ENCODE measurements at regions not wholly inside any gene's neighbourhood (a gene's known extent, or its start where the extent isn't known, plus 50 kb on each side); places are given as distances from the start of the nearest gene placed in this dataset.

DNA sequence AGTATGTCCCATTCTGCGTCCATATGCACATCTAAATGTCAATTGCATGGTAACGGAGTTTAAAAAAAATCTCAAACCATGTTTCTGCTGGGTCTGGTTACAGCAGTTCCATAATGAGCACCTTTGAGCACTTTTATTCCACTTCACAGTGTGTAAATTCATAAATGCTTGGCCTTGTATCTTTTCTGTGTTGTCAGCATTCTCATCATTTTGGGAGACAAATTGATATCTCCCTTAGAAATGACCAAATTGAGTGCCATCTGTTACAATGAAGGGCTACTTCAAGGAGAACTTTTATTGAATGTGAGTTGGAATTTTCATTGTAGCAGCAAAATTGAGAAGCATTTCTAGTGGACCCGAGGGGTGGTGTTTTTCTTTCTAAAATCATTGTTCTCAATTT, 432.9 kb upstream of the PCDH9 start:
- DNase-seq (ENCODE audit: insufficient read length, low spot score), result no peak
- no peak for FAIRE-seq
- TF ChIP-seq PAX5 (IDR thresholded peaks at IDR 0.05; ENCODE audit: insufficient read depth, low read length, severe bottlenecking), result no peak
- TF ChIP-seq POLR2A (IDR thresholded peaks at IDR 0.05; ENCODE audit: low read depth, low read length), result no peak
- no peak for TF ChIP-seq SPI1 (IDR thresholded peaks at IDR 0.05; ENCODE audit: low read depth, low read length)
- no peak for TF ChIP-seq POLR2AphosphoS5 (IDR thresholded peaks at IDR 0.05; ENCODE audit: low read depth, low read length)
- no peak for TF ChIP-seq TAF1 (IDR thresholded peaks at IDR 0.05; ENCODE audit: low read depth, low read length)
- TF ChIP-seq POU2F2 (IDR thresholded peaks at IDR 0.05; ENCODE audit: low read depth, low read length), result no peak

DNA sequence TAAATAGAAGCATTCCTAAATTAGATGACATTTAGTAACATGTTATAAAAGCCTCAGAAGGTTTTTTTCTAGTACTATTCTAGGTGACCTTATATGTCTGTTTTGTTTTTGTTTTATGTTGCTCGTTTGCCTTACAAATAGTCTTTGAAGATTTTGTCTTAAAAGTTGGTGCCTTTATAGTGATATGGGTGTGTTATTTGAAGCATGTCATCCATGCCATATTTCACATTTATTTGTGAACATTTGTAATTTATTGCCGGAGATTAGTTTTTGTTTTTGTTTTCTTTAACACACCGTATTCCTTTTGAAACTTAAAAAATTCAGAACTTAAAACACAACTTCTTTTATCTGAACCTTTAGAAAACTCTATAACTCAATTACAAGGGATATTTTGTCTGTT, 422.8 kb upstream of the PCDH9 start:
- DNase-seq (ENCODE audit: insufficient read length, low spot score) (no peak), FAIRE-seq (no peak)
- TF ChIP-seq SPI1 (IDR thresholded peaks at IDR 0.05; ENCODE audit: low read depth, low read length), result no peak
- TF ChIP-seq POLR2AphosphoS5 (IDR thresholded peaks at IDR 0.05; ENCODE audit: low read depth, low read length), result no peak
- no peak for TF ChIP-seq PAX5 (IDR thresholded peaks at IDR 0.05; ENCODE audit: insufficient read depth, low read length, severe bottlenecking)

DNA sequence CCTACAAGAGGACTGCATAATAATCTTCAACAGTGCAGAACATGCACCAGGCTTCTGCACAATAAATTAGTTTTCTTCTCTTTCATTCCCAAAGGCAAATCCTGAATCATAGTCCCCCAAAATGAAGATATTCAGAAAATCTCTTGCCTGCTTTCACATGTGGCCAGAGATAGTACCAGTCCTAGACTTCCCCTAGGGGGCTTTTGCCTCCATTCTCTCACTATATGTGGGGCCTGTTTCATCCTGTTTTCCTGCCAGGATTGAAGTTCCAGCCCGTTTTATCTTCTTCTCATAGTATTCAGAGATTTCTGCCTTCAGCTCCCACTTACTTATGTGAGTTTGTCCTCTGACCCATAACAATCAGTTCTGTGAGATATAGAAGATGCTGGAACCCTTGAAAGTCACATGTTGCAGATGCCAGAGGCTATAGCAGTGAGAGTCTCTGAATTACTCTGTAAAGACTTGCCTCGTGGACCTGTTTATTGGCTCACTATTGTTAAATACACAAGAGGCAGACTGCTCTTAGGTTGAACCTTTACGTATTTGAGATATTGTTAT, 421.9 kb upstream of the PCDH9 start:
- no peak for DNase-seq (ENCODE audit: insufficient read length, low spot score)
- FAIRE-seq, result no peak
- TF ChIP-seq PAX5 (IDR thresholded peaks at IDR 0.05; ENCODE audit: insufficient read depth, low read length, severe bottlenecking) (no peak), POLR2AphosphoS5 (IDR thresholded peaks at IDR 0.05; ENCODE audit: low read depth, low read length) (no peak), POLR2A (IDR thresholded peaks at IDR 0.05; ENCODE audit: low read depth, low read length) (no peak), SPI1 (IDR thresholded peaks at IDR 0.05; ENCODE audit: low read depth, low read length) (no peak), TAF1 (IDR thresholded peaks at IDR 0.05; ENCODE audit: low read depth, low read length) (no peak), POU2F2 (IDR thresholded peaks at IDR 0.05; ENCODE audit: low read depth, low read length) (no peak)

DNA sequence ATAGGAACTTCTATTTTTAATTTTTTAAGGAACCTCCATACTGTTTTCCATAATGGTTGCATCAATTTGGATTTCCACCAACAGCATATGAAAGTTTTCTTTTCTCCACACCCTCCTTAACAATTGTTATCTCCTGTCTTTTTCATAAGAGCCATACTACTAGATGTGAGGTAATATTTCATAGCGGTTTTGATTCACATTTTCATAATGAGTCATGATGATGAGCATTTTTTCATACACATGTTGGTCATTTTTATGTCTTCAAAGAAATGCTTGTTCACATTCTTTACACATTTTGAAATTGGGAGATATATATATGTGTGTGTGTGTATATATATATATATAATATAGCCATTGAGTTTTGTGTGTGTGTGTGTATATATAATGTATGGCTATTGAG, 420.3 kb upstream of the PCDH9 start:
- DNase-seq (ENCODE audit: insufficient read length, low spot score) (no peak), FAIRE-seq (no peak)
- TF ChIP-seq TAF1 (IDR thresholded peaks at IDR 0.05; ENCODE audit: low read depth, low read length) (no peak), POLR2A (IDR thresholded peaks at IDR 0.05; ENCODE audit: low read depth, low read length) (no peak), PAX5 (IDR thresholded peaks at IDR 0.05; ENCODE audit: insufficient read depth, low read length, severe bottlenecking) (no peak), POU2F2 (IDR thresholded peaks at IDR 0.05; ENCODE audit: low read depth, low read length) (no peak), SPI1 (IDR thresholded peaks at IDR 0.05; ENCODE audit: low read depth, low read length) (no peak), POLR2AphosphoS5 (IDR thresholded peaks at IDR 0.05; ENCODE audit: low read depth, low read length) (no peak)

DNA sequence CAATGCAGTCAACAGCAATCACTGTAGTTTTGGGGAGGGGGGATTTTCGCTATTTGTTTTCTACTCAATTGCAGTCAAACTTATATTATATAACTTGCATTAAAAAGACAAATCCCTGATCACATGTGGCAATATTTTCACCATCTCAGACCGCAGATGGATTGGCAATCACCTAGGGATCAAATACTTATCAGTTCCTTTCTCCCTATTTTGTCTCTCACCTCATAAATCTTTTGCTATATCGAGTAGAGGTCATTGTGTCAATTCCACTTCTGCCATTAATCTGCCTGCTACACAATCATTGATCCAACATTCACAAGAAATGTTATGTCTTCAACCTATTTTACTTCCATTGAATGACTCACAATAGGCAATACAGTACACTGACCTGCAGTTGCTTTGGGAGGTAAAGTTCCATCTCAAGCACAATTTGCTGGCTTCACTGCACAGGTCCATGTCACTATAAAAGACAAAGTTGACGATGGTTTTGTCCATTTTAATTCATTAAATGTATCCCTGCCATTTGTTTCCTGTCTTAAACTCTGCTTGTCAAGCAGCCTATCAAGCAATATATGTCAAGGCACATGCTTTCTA, 415.8 kb upstream of the PCDH9 start:
- TF ChIP-seq POU2F2 (IDR thresholded peaks at IDR 0.05; ENCODE audit: low read depth, low read length) (no peak), TAF1 (IDR thresholded peaks at IDR 0.05; ENCODE audit: low read depth, low read length) (no peak), POLR2AphosphoS5 (IDR thresholded peaks at IDR 0.05; ENCODE audit: low read depth, low read length) (no peak), PAX5 (IDR thresholded peaks at IDR 0.05; ENCODE audit: insufficient read depth, low read length, severe bottlenecking) (no peak), POLR2A (IDR thresholded peaks at IDR 0.05; ENCODE audit: low read depth, low read length) (no peak), SPI1 (IDR thresholded peaks at IDR 0.05; ENCODE audit: low read depth, low read length) (no peak)
- DNase-seq (ENCODE audit: insufficient read length, low spot score), result no peak
- FAIRE-seq, result no peak

DNA sequence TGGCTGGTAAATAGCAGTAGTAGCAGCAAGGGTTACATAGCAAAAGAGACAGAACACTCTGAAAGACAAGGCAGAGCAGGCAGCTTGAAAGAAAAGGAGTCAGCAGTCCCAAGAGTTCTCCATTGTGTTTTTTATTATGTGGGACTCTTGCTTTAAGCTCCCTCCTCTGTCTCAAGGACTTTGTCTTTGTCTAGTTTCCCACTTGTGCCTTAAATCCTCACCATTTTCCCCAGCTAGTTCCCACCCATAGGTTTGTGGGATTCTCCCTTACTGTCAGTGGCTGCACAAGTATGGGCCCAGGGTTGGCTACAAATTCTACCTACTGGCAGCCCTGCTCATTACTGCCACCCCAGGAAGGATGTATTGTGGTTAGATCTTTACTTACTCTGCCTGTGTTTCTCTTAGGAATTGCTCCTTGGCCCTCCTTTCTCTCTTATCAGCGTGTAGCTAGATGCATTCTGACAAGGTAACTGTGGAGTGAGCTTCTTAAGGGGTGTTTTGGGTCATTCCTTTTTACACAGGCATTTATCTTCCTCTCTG, 413.4 kb upstream of the PCDH9 start:
- FAIRE-seq, result no peak
- TF ChIP-seq POLR2A (IDR thresholded peaks at IDR 0.05; ENCODE audit: low read depth, low read length), result no peak
- no peak for DNase-seq (ENCODE audit: insufficient read length, low spot score)

DNA sequence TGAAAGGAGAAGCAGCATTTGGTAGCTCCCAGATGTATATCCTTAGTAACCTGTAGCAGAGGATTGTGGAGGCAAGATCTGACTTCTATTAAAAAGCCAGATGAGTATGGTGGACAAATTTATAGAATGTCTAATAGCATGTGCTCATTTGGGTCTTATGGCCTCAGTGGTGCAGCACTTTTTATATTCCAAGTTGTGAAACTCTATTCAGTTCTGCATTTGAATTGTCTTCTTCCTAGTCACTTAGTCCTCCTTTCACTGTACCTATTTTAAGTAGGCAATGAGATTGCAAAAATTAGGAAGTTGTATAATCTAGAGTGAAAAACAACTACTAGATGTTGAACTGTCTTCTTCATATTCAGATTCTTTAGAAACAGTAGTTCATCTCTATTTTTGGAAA, 412.5 kb upstream of the PCDH9 start:
- no peak for TF ChIP-seq POU2F2 (IDR thresholded peaks at IDR 0.05; ENCODE audit: low read depth, low read length)
- TF ChIP-seq PAX5 (IDR thresholded peaks at IDR 0.05; ENCODE audit: insufficient read depth, low read length, severe bottlenecking), result no peak
- no peak for TF ChIP-seq TAF1 (IDR thresholded peaks at IDR 0.05; ENCODE audit: low read depth, low read length)
- TF ChIP-seq SPI1 (IDR thresholded peaks at IDR 0.05; ENCODE audit: low read depth, low read length), result no peak
- no peak for TF ChIP-seq POLR2A (IDR thresholded peaks at IDR 0.05; ENCODE audit: low read depth, low read length)
- TF ChIP-seq POLR2AphosphoS5 (IDR thresholded peaks at IDR 0.05; ENCODE audit: low read depth, low read length), result no peak
- DNase-seq (ENCODE audit: insufficient read length, low spot score) (no peak), FAIRE-seq (no peak)

DNA sequence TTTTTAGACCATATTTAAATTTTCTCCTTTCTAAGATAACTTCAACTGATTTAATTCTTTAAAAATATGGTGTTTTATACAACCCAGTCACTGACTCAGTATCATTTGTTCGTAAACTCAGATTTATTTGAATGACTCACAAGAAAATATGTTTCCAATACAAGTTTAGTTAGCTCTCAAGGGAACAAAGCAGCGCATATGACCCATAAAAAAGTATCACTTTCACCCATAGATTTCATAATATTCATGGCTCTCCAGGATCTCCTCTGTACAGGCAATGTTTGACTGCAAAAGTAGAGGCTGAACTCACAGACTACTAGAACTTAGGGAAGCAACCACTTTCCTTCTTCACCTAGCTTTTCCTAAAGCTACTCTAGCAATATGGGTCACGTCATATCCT, 405.6 kb upstream of the PCDH9 start:
- TF ChIP-seq POLR2A (IDR thresholded peaks at IDR 0.05; ENCODE audit: low read depth, low read length), result no peak
- TF ChIP-seq TAF1 (IDR thresholded peaks at IDR 0.05; ENCODE audit: low read depth, low read length), result no peak
- no peak for TF ChIP-seq POLR2AphosphoS5 (IDR thresholded peaks at IDR 0.05; ENCODE audit: low read depth, low read length)
- TF ChIP-seq SPI1 (IDR thresholded peaks at IDR 0.05; ENCODE audit: low read depth, low read length), result no peak
- TF ChIP-seq PAX5 (IDR thresholded peaks at IDR 0.05; ENCODE audit: insufficient read depth, low read length, severe bottlenecking), result no peak
- no peak for TF ChIP-seq POU2F2 (IDR thresholded peaks at IDR 0.05; ENCODE audit: low read depth, low read length)
- no peak for FAIRE-seq
- no peak for DNase-seq (ENCODE audit: insufficient read length, low spot score)

DNA sequence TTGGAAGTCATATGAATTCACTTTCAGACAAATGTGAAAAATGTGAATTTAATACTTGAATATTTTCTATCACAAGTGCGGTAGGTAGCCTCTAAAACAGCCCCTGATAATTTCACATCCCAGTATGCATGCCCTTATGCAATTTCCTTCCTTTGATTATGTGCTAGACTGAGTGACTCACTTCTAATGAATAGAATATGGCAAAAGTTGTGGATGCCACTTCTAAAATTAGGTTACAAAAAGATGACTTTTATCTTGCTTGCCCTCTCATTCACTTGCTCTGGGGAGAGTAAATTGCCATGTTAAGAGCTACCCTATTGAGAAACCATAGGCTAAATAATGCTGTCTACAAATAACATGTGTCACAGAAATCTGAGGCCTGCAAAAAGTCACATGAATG, 402.5 kb upstream of the PCDH9 start:
- no peak for TF ChIP-seq TAF1 (IDR thresholded peaks at IDR 0.05; ENCODE audit: low read depth, low read length)
- no peak for TF ChIP-seq POLR2A (IDR thresholded peaks at IDR 0.05; ENCODE audit: low read depth, low read length)
- no peak for TF ChIP-seq POLR2AphosphoS5 (IDR thresholded peaks at IDR 0.05; ENCODE audit: low read depth, low read length)
- no peak for TF ChIP-seq PAX5 (IDR thresholded peaks at IDR 0.05; ENCODE audit: insufficient read depth, low read length, severe bottlenecking)
- no peak for TF ChIP-seq SPI1 (IDR thresholded peaks at IDR 0.05; ENCODE audit: low read depth, low read length)
- no peak for TF ChIP-seq POU2F2 (IDR thresholded peaks at IDR 0.05; ENCODE audit: low read depth, low read length)
- DNase-seq (ENCODE audit: insufficient read length, low spot score) (no peak), FAIRE-seq (no peak)

DNA sequence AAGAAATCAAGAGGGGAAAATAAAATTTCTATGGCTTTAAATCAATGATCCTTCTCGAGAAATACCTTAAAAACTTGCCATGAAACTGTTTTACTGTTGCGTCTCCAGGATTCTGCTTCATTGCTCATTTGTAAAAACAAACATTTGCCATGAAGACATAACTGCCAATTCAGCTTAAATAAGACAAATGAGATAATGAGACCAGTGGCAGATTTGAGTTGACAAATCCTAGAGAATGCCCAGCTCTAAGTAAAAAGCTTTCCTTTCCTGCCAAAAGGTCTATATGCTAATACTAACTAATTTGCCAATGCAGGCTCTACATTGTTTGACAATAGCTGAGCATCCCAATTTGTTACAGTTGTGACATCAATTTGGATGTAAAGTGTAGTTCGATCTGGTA, 400.5 kb upstream of the PCDH9 start:
- DNase-seq (ENCODE audit: insufficient read length, low spot score) (no peak), FAIRE-seq (no peak)
- TF ChIP-seq POU2F2 (IDR thresholded peaks at IDR 0.05; ENCODE audit: low read depth, low read length) (no peak), TAF1 (IDR thresholded peaks at IDR 0.05; ENCODE audit: low read depth, low read length) (no peak), POLR2AphosphoS5 (IDR thresholded peaks at IDR 0.05; ENCODE audit: low read depth, low read length) (no peak), POLR2A (IDR thresholded peaks at IDR 0.05; ENCODE audit: low read depth, low read length) (no peak), PAX5 (IDR thresholded peaks at IDR 0.05; ENCODE audit: insufficient read depth, low read length, severe bottlenecking) (no peak), SPI1 (IDR thresholded peaks at IDR 0.05; ENCODE audit: low read depth, low read length) (no peak)
